ENCODE measurements at regions not wholly inside any gene's neighbourhood (a gene's known extent, or its start where the extent isn't known, plus 50 kb on each side); places are given as distances from the start of the nearest gene placed in this dataset.
A peak's percentile ranks its signal among the peaks of the same experiment; 100 is the strongest.
"Not testable (repeated sequence)": the region's sequence is repeated elsewhere in the genome, so short reads cannot be mapped to it uniquely, and the experiment has no call there.

GRCh38 chr3:53420831-53421230, 73.5 kb upstream of the DCP1A start:
- H3K4me3 ChIP-seq, result no peak overlapping the region
- H3K9me3 ChIP-seq, result no peaks in the 10 kb centered on the region
- DNase-seq (peak in 1 of 2 donors; percentile 34), ATAC-seq (ENCODE audit: low FRiP score in 2 of 2) (no peak)
- H3K27ac ChIP-seq, result no peak overlapping the region
- TF ChIP-seq CTCF (IDR thresholded peaks at IDR 0.05), result no peak
- TF ChIP-seq EP300 (IDR thresholded peaks at IDR 0.05), result peak in 1 of 4 donors; percentile 72
- no peaks in the 10 kb centered on the region for H3K4me1 ChIP-seq
- H3K36me3 ChIP-seq, result no peaks in the 10 kb centered on the region
- no peaks in the 10 kb centered on the region for H3K27me3 ChIP-seq

GRCh38 chr3:53422954-53423698, 71.3 kb upstream of the CACNA1D start:
- Histone ChIP-seq H3K36me3 (no peaks in the 10 kb centered on the region), H3K9me3 (no peaks in the 10 kb centered on the region), H3K27ac (no peak overlapping the region), H3K27me3 (no peaks in the 10 kb centered on the region), H3K4me3 (no peak overlapping the region), H3K4me1 (no peaks in the 10 kb centered on the region)
- TF ChIP-seq EP300 (IDR thresholded peaks at IDR 0.05) (no peak), POLR2AphosphoS5 (IDR thresholded peaks at IDR 0.05) (no peak), POLR2A (IDR thresholded peaks at IDR 0.05) (no peak), CTCF (IDR thresholded peaks at IDR 0.05) (no peak)
- DNase-seq (no peak), ATAC-seq (ENCODE audit: low FRiP score in 2 of 2) (no peak)
- 97 to 100% methylated on average over 1 to 2 of the region's 2 CpGs for WGBS, 2 donors

- DNase-seq, result no peak
- WGBS, 2 donors, result 74 to 82% methylated on average over 2 of the region's 2 CpGs
- no peaks in the 10 kb centered on the region for H3K9me3 ChIP-seq
These were observed 68.5 kb upstream of the CACNA1D start for GRCh38 chr3:53425936-53426335.

GRCh38 chr3:53426918-53427317, 67.5 kb upstream of the CACNA1D start:
- TF ChIP-seq POLR2A (IDR thresholded peaks at IDR 0.05) (no peak), EP300 (IDR thresholded peaks at IDR 0.05) (no peak), POLR2AphosphoS5 (IDR thresholded peaks at IDR 0.05) (no peak), CTCF (IDR thresholded peaks at IDR 0.05) (no peak)
- 88 to 92% methylated on average over 4 of the region's 4 CpGs for WGBS, 2 donors
- no peak overlapping the region for H3K27ac ChIP-seq
- H3K9me3 ChIP-seq, result no peaks in the 10 kb centered on the region
- DNase-seq (no peak), ATAC-seq (ENCODE audit: low FRiP score in 2 of 2) (no peak)
- no peaks in the 10 kb centered on the region for H3K27me3 ChIP-seq
- no peaks in the 10 kb centered on the region for H3K36me3 ChIP-seq
- no peaks in the 10 kb centered on the region for H3K4me1 ChIP-seq
- no peak overlapping the region for H3K4me3 ChIP-seq

More at GRCh38 chr3:53425936-53426335, 68.5 kb upstream of the CACNA1D start:
- Histone ChIP-seq H3K27me3 (no peaks in the 10 kb centered on the region), H3K36me3 (no peaks in the 10 kb centered on the region), H3K4me3 (no peak overlapping the region), H3K27ac (no peak overlapping the region), H3K4me1 (no peaks in the 10 kb centered on the region)
- ATAC-seq (ENCODE audit: low FRiP score in 2 of 2), result no peak
- no peak for TF ChIP-seq EP300 (IDR thresholded peaks at IDR 0.05)
- no peak for TF ChIP-seq CTCF (IDR thresholded peaks at IDR 0.05)
- no peak for TF ChIP-seq POLR2AphosphoS5 (IDR thresholded peaks at IDR 0.05)
- no peak for TF ChIP-seq POLR2A (IDR thresholded peaks at IDR 0.05)

- Histone ChIP-seq H3K4me3 (no peak overlapping the region), H3K27ac (no peak overlapping the region), H3K4me1 (no peaks in the 10 kb centered on the region), H3K27me3 (no peaks in the 10 kb centered on the region), H3K9me3 (no peaks in the 10 kb centered on the region), H3K36me3 (no peaks in the 10 kb centered on the region)
- TF ChIP-seq POLR2AphosphoS5 (IDR thresholded peaks at IDR 0.05) (no peak), POLR2A (IDR thresholded peaks at IDR 0.05) (no peak), EP300 (IDR thresholded peaks at IDR 0.05) (no peak)
- 90 to 92% methylated on average over 4 of the region's 4 CpGs for whole genome bisulfite sequencing, 2 donors
- no peak for ATAC-seq (ENCODE audit: low FRiP score in 2 of 2)
- no peak for DNase-seq
These were observed 57.6 kb upstream of the CACNA1D start for GRCh38 chr3:53436828-53437227.

- DNase-seq, result not testable (repeated sequence)
These were observed 51.5 kb upstream of the CACNA1D start for GRCh38 chr3:53442863-53443262.

More at GRCh38 chr3:53442863-53443262, 51.5 kb upstream of the CACNA1D start:
- H3K27ac ChIP-seq; H3K27me3 ChIP-seq; H3K4me3 ChIP-seq; H3K9me3 ChIP-seq; H3K36me3 ChIP-seq; ATAC-seq (ENCODE audit: low FRiP score in 2 of 2); H3K4me1 ChIP-seq: not testable (repeated sequence)
- WGBS, 2 donors, result 67 to 78% methylated on average over 3 of the region's 3 CpGs
